ENCODE measurements at regions not wholly inside any gene's neighbourhood (a gene's known extent, or its start where the extent isn't known, plus 50 kb on each side); places are given as distances from the start of the nearest gene placed in this dataset.

- no peak overlapping the region for H3K27ac ChIP-seq (ENCODE audit: low read depth in 2 of 2, low read length in 2 of 2)
- no peaks in the 10 kb centered on the region for H3K4me1 ChIP-seq (ENCODE audit: control insufficient read depth in 2 of 3, insufficient read depth in 2 of 3, low read depth in 1 of 3, low read length in 3 of 3)
- DNase-seq = no peak
- intact Hi-C loops (cut with DNase I) = no loop called here
- no peak for FAIRE-seq
- H3K4me3 ChIP-seq (ENCODE audit: low read length in 3 of 3) = no peak overlapping the region
- no peaks in the 10 kb centered on the region for H3K36me3 ChIP-seq (ENCODE audit: control insufficient read depth in 2 of 3, insufficient read depth in 3 of 3, low read length in 3 of 3)
- H3K27me3 ChIP-seq (ENCODE audit: control insufficient read depth, insufficient read depth, low read length) = no peaks in the 10 kb centered on the region
- no peaks in the 10 kb centered on the region for H3K9me3 ChIP-seq (ENCODE audit: control insufficient read depth in 2 of 3, insufficient read depth in 1 of 3, low read length in 3 of 3)
- TF ChIP-seq CTCF (IDR thresholded peaks at IDR 0.05; ENCODE audit: borderline replicate concordance, extremely low read depth, insufficient read depth) = no peak
- H3K9ac ChIP-seq (ENCODE audit: low read length in 3 of 3) = no peak overlapping the region
Measured at GRCh38 chr16:56111100-56111499, 80.2 kb upstream of the GNAO1 start.

- FAIRE-seq = no peak
- H3K27ac ChIP-seq (ENCODE audit: low read depth in 2 of 2, low read length in 2 of 2) = no peak overlapping the region
- H3K4me1 ChIP-seq (ENCODE audit: control insufficient read depth in 2 of 3, insufficient read depth in 2 of 3, low read depth in 1 of 3, low read length in 3 of 3) = no peaks in the 10 kb centered on the region
- no peak for TF ChIP-seq CTCF (IDR thresholded peaks at IDR 0.05; ENCODE audit: borderline replicate concordance, extremely low read depth, insufficient read depth)
- intact Hi-C loops (cut with DNase I) = no loop called here
- no peak overlapping the region for H3K9ac ChIP-seq (ENCODE audit: low read length in 3 of 3)
- H3K9me3 ChIP-seq (ENCODE audit: control insufficient read depth in 2 of 3, insufficient read depth in 1 of 3, low read length in 3 of 3) = no peaks in the 10 kb centered on the region
- H3K27me3 ChIP-seq (ENCODE audit: control insufficient read depth, insufficient read depth, low read length) = no peaks in the 10 kb centered on the region
- no peak for DNase-seq
- H3K4me3 ChIP-seq (ENCODE audit: low read length in 3 of 3) = no peak overlapping the region
- no peaks in the 10 kb centered on the region for H3K36me3 ChIP-seq (ENCODE audit: control insufficient read depth in 2 of 3, insufficient read depth in 3 of 3, low read length in 3 of 3)
Measured at GRCh38 chr16:56109994-56110393, 81.3 kb upstream of the GNAO1 start.

GRCh38 chr16:56109205-56109604 lies 82.1 kb upstream of the GNAO1 start:
- H3K36me3 ChIP-seq (ENCODE audit: control insufficient read depth in 2 of 3, insufficient read depth in 3 of 3, low read length in 3 of 3) = no peaks in the 10 kb centered on the region
- TF ChIP-seq CTCF (IDR thresholded peaks at IDR 0.05; ENCODE audit: borderline replicate concordance, extremely low read depth, insufficient read depth) = no peak
- no peak overlapping the region for H3K4me3 ChIP-seq (ENCODE audit: low read length in 3 of 3)
- no peak overlapping the region for H3K9ac ChIP-seq (ENCODE audit: low read length in 3 of 3)
- no peak overlapping the region for H3K27ac ChIP-seq (ENCODE audit: low read depth in 2 of 2, low read length in 2 of 2)
- H3K4me1 ChIP-seq (ENCODE audit: control insufficient read depth in 2 of 3, insufficient read depth in 2 of 3, low read depth in 1 of 3, low read length in 3 of 3) = no peaks in the 10 kb centered on the region
- no peak for DNase-seq
- H3K27me3 ChIP-seq (ENCODE audit: control insufficient read depth, insufficient read depth, low read length) = no peaks in the 10 kb centered on the region
- FAIRE-seq = no peak
- intact Hi-C loops (cut with DNase I) = no loop called here
- no peaks in the 10 kb centered on the region for H3K9me3 ChIP-seq (ENCODE audit: control insufficient read depth in 2 of 3, insufficient read depth in 1 of 3, low read length in 3 of 3)

- H3K4me3 ChIP-seq (ENCODE audit: low read length in 3 of 3) = no peak overlapping the region
- DNase-seq = no peak
- no peaks in the 10 kb centered on the region for H3K27me3 ChIP-seq (ENCODE audit: control insufficient read depth, insufficient read depth, low read length)
- no peaks in the 10 kb centered on the region for H3K4me1 ChIP-seq (ENCODE audit: control insufficient read depth in 2 of 3, insufficient read depth in 2 of 3, low read depth in 1 of 3, low read length in 3 of 3)
- no peak for TF ChIP-seq CTCF (IDR thresholded peaks at IDR 0.05; ENCODE audit: borderline replicate concordance, extremely low read depth, insufficient read depth)
- FAIRE-seq = no peak
- no peak overlapping the region for H3K9ac ChIP-seq (ENCODE audit: low read length in 3 of 3)
- no peaks in the 10 kb centered on the region for H3K36me3 ChIP-seq (ENCODE audit: control insufficient read depth in 2 of 3, insufficient read depth in 3 of 3, low read length in 3 of 3)
- intact Hi-C loops (cut with DNase I) = no loop called here
- no peaks in the 10 kb centered on the region for H3K9me3 ChIP-seq (ENCODE audit: control insufficient read depth in 2 of 3, insufficient read depth in 1 of 3, low read length in 3 of 3)
- H3K27ac ChIP-seq (ENCODE audit: low read depth in 2 of 2, low read length in 2 of 2) = no peak overlapping the region
Measured at GRCh38 chr16:56108724-56109123, 82.6 kb upstream of the GNAO1 start.

Measured in kidney (tissue), 13 donors.